Natural killer cell treated with Interleukin-12 subunit alpha and Interleukin-12 subunit beta and Interleukin-15 and Interleukin-18, amount 100 ng/mL, for 72 hours (primary cell): ENCODE measurements at regions not wholly inside any gene's neighbourhood (a gene's known extent, or its start where the extent isn't known, plus 50 kb on each side); places are given as distances from the start of the nearest gene placed in this dataset.
"Not testable (repeated sequence)": the region's sequence is repeated elsewhere in the genome, so short reads cannot be mapped to it uniquely, and the experiment has no call there.

ENCODE experiments used
- ATAC-seq, 2 donors: fragments of 150-1000 bp; cut with Tn5 transposase in 1 of 2; sonication (Bioruptor Pico), chemical (Tn5 transposase) in 1 of 2; 2 replicates each; pipeline ENCODE4 v1.10.0; 2021
- DNase-seq: peaks from one replicate; pipeline ENCODE4 v3.0.0; 2022; ENCODE audit warnings: low spot score
- H3K27ac Mint-ChIP-seq, 2 donors: 1 replicate in 1 of 2; 2 replicates in 1 of 2; pipeline ENCODE4 v1.8.0; 2022; ENCODE audit warnings: mixed read lengths in 2 of 2, mild to moderate bottlenecking in 1 of 2, moderate library complexity in 1 of 2
- H3K27me3 Mint-ChIP-seq, 2 donors: 1 replicate in 1 of 2; 2 replicates in 1 of 2; pipeline ENCODE4 v1.8.0; 2022; ENCODE audit warnings: mixed read lengths in 2 of 2
- H3K36me3 Mint-ChIP-seq: one replicate; pipeline ENCODE4 v1.8.0; 2022; ENCODE audit warnings: mixed read lengths
- H3K4me1 Mint-ChIP-seq, 2 donors: 1 replicate in 1 of 2; 2 replicates in 1 of 2; pipeline ENCODE4 v1.8.0; 2022; ENCODE audit warnings: low read depth in 2 of 2, mixed read lengths in 2 of 2, mild to moderate bottlenecking in 1 of 2
- H3K4me3 Mint-ChIP-seq: one replicate; pipeline ENCODE4 v1.8.0; 2022; ENCODE audit warnings: mixed read lengths
- H3K9me3 Mint-ChIP-seq: 2 replicates; pipeline ENCODE4 v1.8.0; 2022; ENCODE audit warnings: mixed read lengths

- no peak for ATAC-seq
- no peaks in the 10 kb centered on the region for H3K9me3 Mint-ChIP-seq
- no peak for DNase-seq
- H3K27ac Mint-ChIP-seq: no peak overlapping the region
- no peaks in the 10 kb centered on the region for H3K4me1 Mint-ChIP-seq
- H3K27me3 Mint-ChIP-seq: peaks cover 19 to 30% of the 10 kb centered on the region in 2 donors
- no peaks in the 10 kb centered on the region for H3K36me3 Mint-ChIP-seq
- no peak overlapping the region for H3K4me3 Mint-ChIP-seq
These were observed 178.4 kb downstream of the IRF8 start for GRCh38 chr16:86077243-86077940.

- no peak overlapping the region for H3K27ac Mint-ChIP-seq
- H3K27me3 Mint-ChIP-seq: peaks cover 19 to 29% of the 10 kb centered on the region in 2 donors
- ATAC-seq: no peak
- no peaks in the 10 kb centered on the region for H3K36me3 Mint-ChIP-seq
- H3K9me3 Mint-ChIP-seq: no peaks in the 10 kb centered on the region
- no peaks in the 10 kb centered on the region for H3K4me1 Mint-ChIP-seq
- no peak for DNase-seq
- no peak overlapping the region for H3K4me3 Mint-ChIP-seq
These were observed 179.2 kb downstream of the IRF8 start for GRCh38 chr16:86078121-86078600.

GRCh38 chr16:86078711-86079110 lies 179.7 kb downstream of the IRF8 start:
- not testable (repeated sequence) for DNase-seq, H3K9me3 Mint-ChIP-seq, H3K4me1 Mint-ChIP-seq, H3K36me3 Mint-ChIP-seq, ATAC-seq, H3K4me3 Mint-ChIP-seq, H3K27ac Mint-ChIP-seq
- H3K27me3 Mint-ChIP-seq: peaks cover 19 to 29% of the 10 kb centered on the region in 2 donors

DNA sequence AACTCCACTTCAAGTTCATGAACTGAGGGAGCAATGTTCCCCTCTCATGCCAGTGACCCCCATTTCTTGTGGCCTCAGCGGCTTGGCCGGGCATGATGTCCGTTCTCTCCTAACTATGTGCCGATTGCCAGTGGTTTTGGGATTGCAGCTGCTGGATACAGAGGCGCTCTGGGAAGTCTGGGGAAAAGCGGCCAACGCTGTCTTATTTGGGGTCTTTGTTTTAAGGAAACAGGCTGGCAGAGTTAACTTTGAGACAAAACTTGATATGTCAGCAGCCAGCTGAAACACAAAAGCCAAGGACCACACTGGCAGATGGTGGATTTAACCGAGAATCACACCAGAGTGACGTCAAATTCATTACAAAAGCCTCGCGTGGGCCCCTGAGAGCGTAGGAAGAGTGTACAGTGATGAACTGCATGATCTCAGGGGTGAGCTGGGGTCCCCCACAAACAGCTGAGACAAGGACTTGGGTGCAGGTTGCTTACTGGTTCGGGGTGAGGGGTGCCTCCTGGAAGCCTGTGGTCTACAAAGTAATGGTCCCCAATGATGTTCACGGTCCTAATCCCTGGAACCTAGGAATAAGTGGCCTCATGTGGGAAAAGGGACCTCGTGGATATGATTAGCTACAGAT lies 180.4 kb downstream of the IRF8 start:
- H3K4me3 Mint-ChIP-seq: no peak overlapping the region
- H3K9me3 Mint-ChIP-seq: no peaks in the 10 kb centered on the region
- H3K27ac Mint-ChIP-seq: no peak overlapping the region
- peaks cover 16 to 22% of the 10 kb centered on the region in 2 donors for H3K27me3 Mint-ChIP-seq
- no peaks in the 10 kb centered on the region for H3K36me3 Mint-ChIP-seq
- ATAC-seq (no peak), DNase-seq (peak; percentile 44)
- H3K4me1 Mint-ChIP-seq: no peaks in the 10 kb centered on the region

DNA sequence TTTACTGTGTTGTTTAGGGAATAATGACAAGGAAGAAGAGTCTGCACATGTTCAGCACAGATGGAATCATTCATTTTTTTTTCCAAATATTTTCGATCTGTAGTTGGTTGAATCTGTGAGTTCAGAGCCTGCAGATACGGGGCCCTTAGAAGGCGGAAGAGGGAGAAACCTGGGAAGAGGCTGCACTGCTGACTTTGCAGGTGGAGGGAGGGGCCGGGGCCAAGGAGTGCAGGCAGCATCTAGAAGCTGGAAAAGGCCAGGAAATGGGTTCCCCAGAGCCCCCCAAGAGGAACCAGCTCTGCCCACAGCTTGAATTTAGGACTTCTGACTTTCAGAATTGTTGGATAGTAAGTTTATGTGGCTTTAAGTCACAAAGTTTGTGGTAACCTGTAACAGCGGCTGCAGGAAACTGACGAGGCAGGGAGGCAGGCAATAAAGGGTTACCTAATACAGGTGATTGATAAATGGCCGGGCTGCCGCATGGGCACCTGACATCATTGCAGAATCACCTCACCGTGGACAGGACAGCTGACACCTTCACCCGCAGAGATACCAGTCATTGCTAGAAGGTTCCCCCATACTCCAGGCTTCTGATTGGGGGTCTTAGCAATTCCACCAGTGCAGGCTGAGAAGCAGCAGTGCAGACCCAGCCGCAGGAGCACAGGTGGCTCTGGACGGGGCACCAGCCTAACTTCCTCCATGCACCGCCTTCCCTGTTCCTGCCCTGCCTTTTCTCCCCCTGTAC lies 181.3 kb downstream of the IRF8 start:
- Mint-ChIP-seq H3K27ac (no peak overlapping the region), H3K4me3 (no peak overlapping the region), H3K36me3 (no peaks in the 10 kb centered on the region), H3K4me1 (no peaks in the 10 kb centered on the region), H3K27me3 (peaks cover 16 to 21% of the 10 kb centered on the region in 2 donors), H3K9me3 (no peaks in the 10 kb centered on the region)
- no peak for ATAC-seq
- DNase-seq: no peak

DNA sequence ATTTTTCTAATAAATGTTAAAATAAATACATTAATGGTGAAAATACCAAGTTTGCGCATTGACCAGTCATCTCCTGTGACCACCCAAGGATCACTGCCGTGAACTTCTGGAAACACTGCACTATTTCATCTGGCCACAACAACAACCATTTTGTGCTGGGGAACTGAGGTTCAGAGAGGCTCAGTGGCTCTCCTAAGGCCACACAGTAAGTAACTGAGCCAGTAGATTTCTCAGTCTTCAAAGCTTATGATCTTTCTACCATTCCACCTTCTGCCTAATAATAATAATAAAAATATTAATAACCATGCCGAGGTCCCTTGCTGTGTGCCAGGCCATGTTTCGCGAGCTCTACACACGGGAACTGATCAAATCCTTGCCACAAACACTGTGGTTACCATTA lies 182.0 kb downstream of the IRF8 start:
- Mint-ChIP-seq H3K4me3 (no peak overlapping the region), H3K4me1 (no peaks in the 10 kb centered on the region), H3K9me3 (no peaks in the 10 kb centered on the region), H3K27ac (no peak overlapping the region), H3K27me3 (peaks cover 11 to 21% of the 10 kb centered on the region in 2 donors), H3K36me3 (no peaks in the 10 kb centered on the region)
- no peak for DNase-seq
- no peak for ATAC-seq

- H3K4me3 Mint-ChIP-seq: no peak overlapping the region
- H3K4me1 Mint-ChIP-seq: no peaks in the 10 kb centered on the region
- H3K27ac Mint-ChIP-seq: no peak overlapping the region
- ATAC-seq (no peak), DNase-seq (peak; percentile 46)
- H3K9me3 Mint-ChIP-seq: no peaks in the 10 kb centered on the region
- H3K36me3 Mint-ChIP-seq: no peaks in the 10 kb centered on the region
- peaks cover 9 to 21% of the 10 kb centered on the region in 2 donors for H3K27me3 Mint-ChIP-seq
These were observed 183.6 kb downstream of the IRF8 start for GRCh38 chr16:86082418-86083030.

DNA sequence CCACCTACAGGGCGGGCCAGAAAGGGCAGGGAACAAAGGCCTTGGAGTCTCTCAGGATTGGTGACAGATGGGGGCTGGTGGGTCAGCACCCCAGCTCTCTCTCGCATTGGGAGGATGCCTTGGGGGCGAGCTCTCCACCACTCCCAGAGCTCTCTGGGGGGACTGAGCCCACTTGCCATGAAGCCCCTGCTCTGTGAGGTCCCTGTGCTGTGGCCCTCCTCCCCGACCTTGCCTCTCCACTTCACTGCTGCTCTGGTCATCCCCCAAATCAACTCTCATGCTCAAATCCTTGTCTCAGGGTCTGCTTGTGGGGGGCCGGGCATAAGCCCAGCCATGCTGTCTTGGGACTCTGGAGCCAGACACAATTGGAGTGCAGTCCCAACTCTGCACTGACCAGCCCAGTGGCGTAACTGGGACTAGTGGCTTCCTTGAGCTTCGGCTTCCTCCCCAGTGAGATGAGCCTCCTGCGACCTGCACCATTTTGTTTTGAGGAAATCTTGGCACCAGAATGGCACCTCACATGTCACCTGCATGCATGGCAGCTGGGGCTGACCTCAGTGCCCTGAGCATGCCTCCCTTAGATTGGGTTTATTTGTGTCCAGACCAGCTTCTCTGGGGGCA lies 184.5 kb downstream of the IRF8 start:
- Mint-ChIP-seq H3K4me1 (no peaks in the 10 kb centered on the region), H3K27ac (no peak overlapping the region), H3K27me3 (peaks cover 9 to 21% of the 10 kb centered on the region in 2 donors), H3K4me3 (no peak overlapping the region), H3K9me3 (no peaks in the 10 kb centered on the region), H3K36me3 (no peaks in the 10 kb centered on the region)
- DNase-seq (peak; percentile 45), ATAC-seq (no peak)

DNA sequence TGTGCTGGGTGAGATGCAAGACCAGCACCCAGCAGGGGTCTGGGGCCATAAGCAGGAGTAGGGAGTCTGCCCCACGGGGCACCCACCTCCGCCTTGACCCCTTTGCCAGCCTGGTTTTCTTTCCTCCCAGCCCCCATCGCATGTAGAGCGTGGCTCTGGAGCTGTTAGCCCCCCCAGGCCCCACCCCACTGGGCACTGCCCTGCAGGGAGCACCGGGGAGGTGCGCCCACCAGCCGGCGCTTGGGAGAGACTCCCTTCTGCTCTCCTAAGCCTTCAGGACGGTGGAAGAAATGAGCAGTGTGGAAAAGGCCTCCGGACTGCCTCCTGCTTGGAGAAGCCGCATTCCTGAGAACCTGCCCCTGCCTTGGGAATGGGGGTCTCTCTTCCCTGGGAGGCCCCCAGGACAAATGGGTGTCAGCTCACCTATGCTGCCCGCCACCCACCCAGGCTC lies 186.2 kb downstream of the IRF8 start:
- no peak overlapping the region for H3K27ac Mint-ChIP-seq

GRCh38 chr16:86085795-86086194 lies 186.8 kb downstream of the IRF8 start:
- DNase-seq: no peak
- peaks cover 0 to 8% of the 10 kb centered on the region in 2 donors for H3K27me3 Mint-ChIP-seq
- ATAC-seq: no peak
- H3K4me1 Mint-ChIP-seq: no peaks in the 10 kb centered on the region
- no peaks in the 10 kb centered on the region for H3K9me3 Mint-ChIP-seq
- no peaks in the 10 kb centered on the region for H3K36me3 Mint-ChIP-seq
- no peak overlapping the region for H3K27ac Mint-ChIP-seq
- no peak overlapping the region for H3K4me3 Mint-ChIP-seq

More for the DNA sequence above, 186.2 kb downstream of the IRF8 start:
- peak; percentile 48 for DNase-seq
- no peaks in the 10 kb centered on the region for H3K4me1 Mint-ChIP-seq
- no peaks in the 10 kb centered on the region for H3K9me3 Mint-ChIP-seq
- no peaks in the 10 kb centered on the region for H3K36me3 Mint-ChIP-seq
- no peak overlapping the region for H3K4me3 Mint-ChIP-seq
- peaks cover 5 to 11% of the 10 kb centered on the region in 2 donors for H3K27me3 Mint-ChIP-seq
- ATAC-seq: no peak

GRCh38 chr16:86086471-86086870 lies 187.5 kb downstream of the IRF8 start:
- DNase-seq (no peak), ATAC-seq (no peak)
- Mint-ChIP-seq H3K27ac (no peak overlapping the region), H3K27me3 (peaks cover 0 to 8% of the 10 kb centered on the region in 2 donors), H3K4me1 (no peaks in the 10 kb centered on the region), H3K9me3 (no peaks in the 10 kb centered on the region), H3K4me3 (no peak overlapping the region), H3K36me3 (no peaks in the 10 kb centered on the region)

DNA sequence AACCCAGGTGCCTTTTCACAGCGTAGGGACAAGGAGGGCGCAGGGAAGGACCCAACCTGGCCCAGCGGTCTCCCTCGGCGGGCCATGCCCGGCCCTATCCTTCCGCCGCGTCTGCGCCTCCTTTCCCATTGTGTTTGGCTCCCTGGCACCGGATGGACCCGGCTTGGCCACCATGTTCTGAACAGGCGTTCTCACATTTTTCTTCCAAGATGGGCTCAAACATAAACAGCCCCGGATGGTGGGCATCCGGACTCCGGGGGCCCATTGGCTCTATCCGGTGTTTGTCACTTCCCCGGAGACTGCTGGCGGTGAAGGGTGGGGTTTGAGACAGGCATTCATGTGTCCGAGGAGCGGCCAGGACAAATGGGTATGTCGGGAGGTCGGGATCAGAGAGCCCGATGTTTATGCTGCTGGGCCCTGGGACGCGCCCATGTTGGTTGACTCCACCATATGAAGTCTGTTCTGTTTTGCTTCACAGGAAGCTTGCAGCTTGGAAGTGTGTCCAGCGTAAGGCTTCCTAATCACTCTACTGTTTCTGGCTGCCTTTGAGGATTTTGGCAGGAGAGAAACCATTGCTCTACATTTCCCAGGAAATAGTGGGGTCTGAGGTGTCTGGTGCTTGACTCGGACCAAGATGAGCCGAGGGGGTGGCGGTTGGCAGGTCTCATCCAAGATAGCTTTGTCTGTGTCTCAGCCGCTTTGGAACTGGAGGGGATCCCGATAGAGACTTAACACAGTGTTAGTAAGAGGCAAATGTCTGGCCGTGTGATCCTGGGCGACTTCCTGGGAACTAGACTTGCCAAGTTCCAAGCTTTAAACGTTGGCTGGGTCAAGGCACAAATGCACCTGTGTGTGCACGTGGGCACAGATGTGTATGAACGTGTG lies 188.3 kb downstream of the IRF8 start:
- H3K36me3 Mint-ChIP-seq: no peaks in the 10 kb centered on the region
- H3K27me3 Mint-ChIP-seq: peaks cover 0 to 4% of the 10 kb centered on the region in 2 donors
- ATAC-seq: no peak
- no peak overlapping the region for H3K27ac Mint-ChIP-seq
- no peaks in the 10 kb centered on the region for H3K4me1 Mint-ChIP-seq
- H3K4me3 Mint-ChIP-seq: no peak overlapping the region
- DNase-seq: no peak
- H3K9me3 Mint-ChIP-seq: no peaks in the 10 kb centered on the region

GRCh38 chr16:86087896-86088230 lies 188.9 kb downstream of the IRF8 start:
- H3K4me1 Mint-ChIP-seq: no peaks in the 10 kb centered on the region
- H3K4me3 Mint-ChIP-seq: no peak overlapping the region
- H3K27me3 Mint-ChIP-seq: no peaks in the 10 kb centered on the region
- H3K9me3 Mint-ChIP-seq: no peaks in the 10 kb centered on the region
- DNase-seq (no peak), ATAC-seq (no peak)
- H3K36me3 Mint-ChIP-seq: no peaks in the 10 kb centered on the region
- H3K27ac Mint-ChIP-seq: no peak overlapping the region
